Neural crest cell (in vitro differentiated cells): ENCODE measurements at regions not wholly inside any gene's neighbourhood (a gene's known extent, or its start where the extent isn't known, plus 50 kb on each side); places are given as distances from the start of the nearest gene placed in this dataset.

ENCODE experiments used
- DNase-seq: peaks from one replicate; pipeline ENCODE4 v3.0.0; 2021; ENCODE audit warnings: low read depth, mixed read lengths, low spot score
- H3K27ac Mint-ChIP-seq: one replicate; pipeline ENCODE4 v1.8.0; 2021; ENCODE audit warnings: mild to moderate bottlenecking, mixed read lengths; ENCODE audit not compliant: unreplicated experiment
- H3K27me3 Mint-ChIP-seq: 2 replicates; pipeline ENCODE4 v1.8.0; 2021; ENCODE audit warnings: low read depth, mild to moderate bottlenecking, mixed read lengths
- H3K36me3 Mint-ChIP-seq: 2 replicates; pipeline ENCODE4 v1.8.0; 2021; ENCODE audit warnings: low read depth, mild to moderate bottlenecking, mixed read lengths
- H3K4me1 Mint-ChIP-seq: 2 replicates; pipeline ENCODE4 v1.8.0; 2021; ENCODE audit warnings: mixed read lengths
- H3K4me3 Mint-ChIP-seq: one replicate; pipeline ENCODE4 v1.8.0; 2021; ENCODE audit warnings: mild to moderate bottlenecking, mixed read lengths
- H3K9me3 Mint-ChIP-seq: 2 replicates; pipeline ENCODE4 v1.8.0; 2021; ENCODE audit warnings: mixed read lengths
- TF ChIP-seq, protein P1 (sequence below): fragments of 200-600 bp; sonication (generic); conservative IDR thresholded peaks from 2 replicates; pipeline ENCODE4 v1.5.0; 2021; ENCODE audit warnings: antibody characterized with exemption, mild to moderate bottlenecking

DNA sequence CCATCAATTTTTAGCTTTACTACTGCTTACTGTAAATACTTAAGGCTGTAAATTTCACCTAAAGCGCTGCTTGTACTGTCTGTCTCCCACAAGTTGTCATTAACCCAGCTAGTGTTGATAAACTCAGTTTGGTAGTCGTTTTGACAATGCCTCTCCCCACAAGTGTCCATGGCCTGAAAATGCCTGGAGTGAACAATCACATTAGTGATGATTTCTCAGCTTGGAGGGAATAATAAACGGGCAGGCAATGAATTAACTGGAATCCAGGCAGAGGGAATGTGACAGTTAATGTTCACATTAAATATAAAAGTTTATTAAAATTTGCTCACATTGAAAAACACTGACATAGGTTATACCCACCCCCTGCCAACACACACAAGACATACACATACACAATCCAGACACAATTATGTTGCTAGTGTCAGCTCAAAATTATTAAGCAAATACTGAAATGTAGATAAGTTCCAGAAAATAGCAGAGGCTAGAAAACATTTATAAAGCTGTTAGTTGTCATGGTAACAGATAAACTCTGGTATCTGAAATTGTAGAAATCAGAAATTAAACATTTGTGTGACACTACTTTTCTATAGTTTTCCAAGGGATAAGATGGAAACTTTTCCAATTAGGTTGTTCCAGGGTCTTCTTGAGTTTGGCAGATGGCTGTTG is 341.9 kb downstream of the DIRAS2 start:
- TF ChIP-seq, protein P1, sequence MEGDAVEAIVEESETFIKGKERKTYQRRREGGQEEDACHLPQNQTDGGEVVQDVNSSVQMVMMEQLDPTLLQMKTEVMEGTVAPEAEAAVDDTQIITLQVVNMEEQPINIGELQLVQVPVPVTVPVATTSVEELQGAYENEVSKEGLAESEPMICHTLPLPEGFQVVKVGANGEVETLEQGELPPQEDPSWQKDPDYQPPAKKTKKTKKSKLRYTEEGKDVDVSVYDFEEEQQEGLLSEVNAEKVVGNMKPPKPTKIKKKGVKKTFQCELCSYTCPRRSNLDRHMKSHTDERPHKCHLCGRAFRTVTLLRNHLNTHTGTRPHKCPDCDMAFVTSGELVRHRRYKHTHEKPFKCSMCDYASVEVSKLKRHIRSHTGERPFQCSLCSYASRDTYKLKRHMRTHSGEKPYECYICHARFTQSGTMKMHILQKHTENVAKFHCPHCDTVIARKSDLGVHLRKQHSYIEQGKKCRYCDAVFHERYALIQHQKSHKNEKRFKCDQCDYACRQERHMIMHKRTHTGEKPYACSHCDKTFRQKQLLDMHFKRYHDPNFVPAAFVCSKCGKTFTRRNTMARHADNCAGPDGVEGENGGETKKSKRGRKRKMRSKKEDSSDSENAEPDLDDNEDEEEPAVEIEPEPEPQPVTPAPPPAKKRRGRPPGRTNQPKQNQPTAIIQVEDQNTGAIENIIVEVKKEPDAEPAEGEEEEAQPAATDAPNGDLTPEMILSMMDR: no peak

DNA sequence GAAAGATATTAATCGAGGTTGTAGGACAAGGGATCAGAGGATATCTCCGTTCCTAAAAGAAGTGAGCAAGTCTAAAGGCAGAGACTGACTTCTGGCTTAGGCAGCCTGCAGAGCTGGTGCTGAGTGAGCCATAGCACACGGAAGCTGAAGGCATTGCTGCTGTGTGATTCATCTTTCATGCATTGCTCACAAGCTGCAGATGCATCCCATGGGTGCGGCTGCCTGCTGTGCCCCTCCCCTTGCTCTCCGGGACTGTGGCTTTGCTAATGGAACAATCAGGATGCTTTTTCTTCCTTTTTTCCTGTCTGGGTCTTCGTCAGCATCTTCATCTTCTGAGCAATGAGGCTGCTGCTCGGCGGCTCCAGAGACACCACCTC is 341.4 kb downstream of the DIRAS2 start:
- Mint-ChIP-seq H3K4me3 (no peak overlapping the region), H3K27ac (no peak overlapping the region), H3K9me3 (no peaks in the 10 kb centered on the region), H3K36me3 (no peaks in the 10 kb centered on the region), H3K27me3 (peaks cover 2% of the 10 kb centered on the region), H3K4me1 (peaks cover 4% of the 10 kb centered on the region)
- DNase-seq: no peak
- TF ChIP-seq, protein P1: no peak

More for the DNA sequence above, 341.9 kb downstream of the DIRAS2 start:
- H3K27me3 Mint-ChIP-seq: peaks cover 2% of the 10 kb centered on the region
- no peaks in the 10 kb centered on the region for H3K9me3 Mint-ChIP-seq
- DNase-seq: no peak
- no peak overlapping the region for H3K27ac Mint-ChIP-seq
- peaks cover 4% of the 10 kb centered on the region for H3K4me1 Mint-ChIP-seq
- H3K36me3 Mint-ChIP-seq: no peaks in the 10 kb centered on the region
- H3K4me3 Mint-ChIP-seq: no peak overlapping the region

DNA sequence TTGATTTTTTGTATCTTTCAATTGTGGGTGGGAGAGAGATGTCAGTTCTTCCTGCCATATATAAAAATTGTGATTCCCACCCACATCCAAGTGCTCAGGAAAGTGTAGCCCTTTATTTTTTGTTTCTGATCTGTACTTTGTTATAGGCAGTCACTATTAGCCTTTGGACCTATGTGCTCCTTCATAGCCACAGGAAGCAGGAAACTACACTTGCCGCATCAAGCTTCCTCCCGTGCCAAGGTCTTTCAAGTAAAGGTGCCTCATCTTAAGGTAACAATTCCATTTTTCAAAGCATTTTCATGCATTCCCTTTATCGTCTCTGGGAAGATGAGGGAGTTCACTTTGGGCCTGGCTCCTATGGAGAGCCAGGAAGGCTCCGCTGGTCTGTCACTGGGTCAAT is 339.0 kb downstream of the DIRAS2 start:
- TF ChIP-seq, protein P1: no peak
- no peak for DNase-seq
- H3K4me1 Mint-ChIP-seq: peaks cover 4% of the 10 kb centered on the region
- H3K27ac Mint-ChIP-seq: peak overlapping the region; percentile 65
- no peaks in the 10 kb centered on the region for H3K9me3 Mint-ChIP-seq
- H3K27me3 Mint-ChIP-seq: peaks cover 2% of the 10 kb centered on the region
- H3K4me3 Mint-ChIP-seq: no peak overlapping the region
- no peaks in the 10 kb centered on the region for H3K36me3 Mint-ChIP-seq

DNA sequence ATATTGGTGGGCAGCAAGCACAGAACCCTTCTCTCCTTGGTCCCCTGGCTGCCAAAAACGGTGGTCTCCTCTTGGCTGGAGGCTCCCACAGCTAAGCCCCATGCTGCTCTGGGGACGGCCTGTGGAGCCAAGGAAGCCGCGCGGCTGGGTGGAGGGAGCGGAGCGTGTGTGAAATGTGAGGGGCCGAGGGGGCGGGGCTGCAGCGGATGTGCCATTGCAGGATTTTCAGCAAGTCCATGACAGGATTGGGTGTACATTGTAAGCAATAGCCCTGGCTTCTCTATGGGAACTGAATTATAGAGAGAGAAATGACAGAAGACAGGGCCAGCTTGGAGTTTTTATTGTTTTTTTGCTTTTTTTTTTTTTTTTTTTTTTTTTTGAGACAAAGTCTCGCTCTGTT is 336.5 kb downstream of the DIRAS2 start:
- TF ChIP-seq, protein P1: no peak
- no peak overlapping the region for H3K27ac Mint-ChIP-seq
- H3K27me3 Mint-ChIP-seq: peaks cover 2% of the 10 kb centered on the region
- H3K4me3 Mint-ChIP-seq: no peak overlapping the region
- H3K4me1 Mint-ChIP-seq: peaks cover 3% of the 10 kb centered on the region
- no peaks in the 10 kb centered on the region for H3K9me3 Mint-ChIP-seq
- no peaks in the 10 kb centered on the region for H3K36me3 Mint-ChIP-seq
- DNase-seq: no peak

DNA sequence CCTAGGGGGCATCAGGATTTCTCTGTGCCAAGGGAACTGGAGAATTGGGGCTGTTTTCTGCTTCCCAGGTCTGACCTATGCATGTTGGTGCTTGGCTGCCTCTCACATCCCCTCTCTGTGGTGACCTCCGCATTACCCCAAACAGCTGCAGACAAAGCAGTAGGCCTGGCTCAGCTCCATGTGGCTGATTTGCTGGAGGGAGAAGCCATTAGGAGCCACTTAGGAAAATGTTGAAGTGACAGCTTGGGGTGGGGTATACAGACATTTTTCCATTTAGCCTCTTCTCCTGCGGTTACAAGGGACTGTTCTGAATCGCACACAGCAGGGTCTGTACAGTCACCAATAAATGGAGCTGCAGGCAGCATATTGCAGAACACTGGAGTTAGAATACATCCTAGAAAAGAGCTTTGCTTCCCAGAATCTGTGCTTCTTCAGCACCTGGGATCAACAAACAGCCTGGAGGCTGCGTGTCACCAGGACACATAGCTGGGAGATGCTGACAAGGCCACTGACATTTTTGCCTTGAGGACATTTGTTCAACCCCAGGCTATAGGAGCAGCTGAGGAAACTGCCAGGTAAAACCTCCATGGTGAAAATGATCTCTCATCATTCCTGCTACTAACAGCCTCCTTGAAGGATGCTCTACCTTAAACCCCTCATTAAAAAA is 335.3 kb downstream of the DIRAS2 start:
- no peaks in the 10 kb centered on the region for H3K27me3 Mint-ChIP-seq
- H3K4me1 Mint-ChIP-seq: no peaks in the 10 kb centered on the region
- no peak overlapping the region for H3K4me3 Mint-ChIP-seq
- no peaks in the 10 kb centered on the region for H3K36me3 Mint-ChIP-seq
- no peaks in the 10 kb centered on the region for H3K9me3 Mint-ChIP-seq
- TF ChIP-seq, protein P1: no peak
- no peak for DNase-seq
- no peak overlapping the region for H3K27ac Mint-ChIP-seq
